K562 (cell line): ENCODE measurements at regions not wholly inside any gene's neighbourhood (a gene's known extent, or its start where the extent isn't known, plus 50 kb on each side); places are given as distances from the start of the nearest gene placed in this dataset.

ENCODE experiments used
- ATAC-seq: fragments of 200-7000 bp; cut with Tn5 transposase; 3 replicates; pipeline ENCODE4 v1.9.1; 2020; ENCODE audit warnings: moderate library complexity
- BruUV-seq: library from RNA; stranded (reverse); fragments of 400-500 nt; replicated peaks from 2 replicates; lab custom pipeline; 2021; lab: Mats Ljungman, UMichigan
- CTCF ChIA-PET: fragments of 300-600 bp; formaldehyde crosslinking; extraction: SDS; loops from one replicate; lab custom pipeline; 2021; ENCODE audit warnings: low intra/inter-chr PET ratio; lab: Yijun Ruan, JAX
- POLR2A ChIA-PET: fragments of 300-600, 350-650 bp; sonication (Branson Sonifier 250); formaldehyde crosslinking; extraction: SDS; loops from one replicate; lab custom pipeline; 2021; ENCODE audit warnings: antibody characterized with exemption, inconsistent platforms; lab: Yijun Ruan, JAX
- DNase-seq, 4 experiments: peaks; one replicate each; pipeline versions ENCODE4 v3.0.0 to v3.0.0-alpha.2; 2011 to 2018; ENCODE audit warnings: low spot score in 3 of 4, mixed read lengths in 3 of 4; ENCODE audit errors: extremely low read depth in 1 of 4
- FAIRE-seq: peaks from 2 replicates; lab custom pipeline; 2011; peaks lifted over from hg19 to GRCh38; lab: Jason Lieb, UNC
- H2AFZ ChIP-seq: 2 replicates; pipeline ENCODE4 v1.6.0; 2011; ENCODE audit warnings: low read depth, low read length, control low read depth, inconsistent platforms
- H3K27ac ChIP-seq: fragments of 200-600 bp; 3 replicates; pipeline ENCODE4 v1.8.0; 2011; ENCODE audit warnings: low read depth, mild to moderate bottlenecking, control low read depth, inconsistent platforms, low read length, moderate library complexity, mixed read lengths; ENCODE audit errors: extremely low read depth
- H3K27me3 ChIP-seq, 2 experiments: fragments of 300-600 bp in 1 of 2; 2 replicates in 1 of 2; 3 replicates in 1 of 2; pipeline versions ENCODE4 v1.6.0 to v1.8.0; 2011; ENCODE audit warnings: inconsistent platforms in 2 of 2, low read length in 2 of 2, mild to moderate bottlenecking in 1 of 2, mixed read lengths in 1 of 2, moderate library complexity in 1 of 2; ENCODE audit not compliant: control insufficient read depth in 2 of 2, insufficient read depth in 2 of 2
- H3K36me3 ChIP-seq: fragments of 300-600 bp; 3 replicates; pipeline ENCODE4 v1.8.0; 2011; ENCODE audit warnings: mild to moderate bottlenecking, low read length, inconsistent platforms; ENCODE audit not compliant: control insufficient read depth, insufficient read depth
- H3K4me1 ChIP-seq, 2 experiments: fragments of 200-600 bp in 1 of 2; replicated peaks in 1 of 2; 2 replicates in 1 of 2; 3 replicates in 1 of 2; pipeline versions ENCODE4 v1.5.1 to v1.8.0; 2011; ENCODE audit warnings: inconsistent platforms in 2 of 2, low read length in 2 of 2, mild to moderate bottlenecking in 1 of 2, mixed read lengths in 1 of 2, moderate library complexity in 1 of 2; ENCODE audit not compliant: control insufficient read depth in 2 of 2, insufficient read depth in 2 of 2
- H3K4me2 ChIP-seq: 2 replicates; pipeline ENCODE4 v1.6.1; 2011; ENCODE audit warnings: low read length, control low read depth, inconsistent platforms, mixed read lengths; ENCODE audit not compliant: insufficient read depth
- H3K4me3 ChIP-seq: fragments of 200-600 bp; sonication (generic), shearing (Covaris generic); 2 replicates; pipeline ENCODE4 v1.5.1; 2016; ENCODE audit warnings: control low read depth, inconsistent platforms
- H3K79me2 ChIP-seq: fragments of 200-600 bp; 3 replicates; pipeline ENCODE4 v1.8.0; 2011; ENCODE audit warnings: low read length, inconsistent platforms; ENCODE audit not compliant: control insufficient read depth, insufficient read depth
- H3K9ac ChIP-seq, 2 experiments: 2 replicates each; pipeline versions ENCODE4 v1.6.0 to v1.6.1; 2011; ENCODE audit warnings: low read depth in 2 of 2, low read length in 2 of 2, control low read depth in 1 of 2, inconsistent platforms in 1 of 2, mild to moderate bottlenecking in 1 of 2, mixed read lengths in 1 of 2; ENCODE audit not compliant: insufficient read depth in 1 of 2
- H3K9me1 ChIP-seq: one replicate; pipeline ENCODE4 v1.6.0; 2011; ENCODE audit warnings: inconsistent platforms, mild to moderate bottlenecking, low read length, moderate library complexity; ENCODE audit not compliant: control insufficient read depth, insufficient read depth
- H3K9me3 ChIP-seq: replicated peaks from 2 replicates; pipeline ENCODE4 v1.5.1; 2011; ENCODE audit warnings: low read depth, low read length, inconsistent platforms; ENCODE audit not compliant: control insufficient read depth, insufficient read depth
- H4K20me1 ChIP-seq: replicated peaks from 2 replicates; pipeline ENCODE4 v1.6.1; 2011; ENCODE audit warnings: low read length, inconsistent platforms, mixed read lengths; ENCODE audit not compliant: control insufficient read depth, insufficient read depth
- ARHGAP35 ChIP-seq: fragments of 450-650 bp; IDR thresholded peaks from 2 replicates; pipeline ENCODE4 v1.6.1; 2018; ENCODE audit not compliant: partially characterized antibody
- CHD4 ChIP-seq: fragments of 200-600 bp; sonication (generic); IDR thresholded peaks from 3 replicates; pipeline ENCODE4 v1.6.1; 2012; ENCODE audit warnings: low read depth, mild to moderate bottlenecking, mixed read lengths, low read length, inconsistent platforms; ENCODE audit not compliant: insufficient read depth, insufficient replicate concordance, poor library complexity, severe bottlenecking
- EHMT2 ChIP-seq: fragments of 450-650 bp; IDR thresholded peaks from 2 replicates; pipeline ENCODE4 v1.6.1; 2018; ENCODE audit warnings: antibody characterized with exemption
- ELF1 ChIP-seq: fragments of 200-800 bp; sonication (Bioruptor generic); IDR thresholded peaks from 2 replicates; pipeline ENCODE4 v1.6.1; 2016; ENCODE audit warnings: missing genetic modification characterization, missing compliant biosample characterization
- HMG20B ChIP-seq: fragments of 250-450 bp; sonication (Bioruptor Pico); IDR thresholded peaks from 2 replicates; pipeline ENCODE4 v1.5.0; 2021; ENCODE audit warnings: mild to moderate bottlenecking
- HSF4 ChIP-seq: fragments of 250-450 bp; sonication (Bioruptor Pico); IDR thresholded peaks from 2 replicates; pipeline ENCODE4 v2.1.2; 2022; ENCODE audit warnings: mild to moderate bottlenecking, moderate library complexity, borderline replicate concordance
- MTF1 ChIP-seq: fragments of 250-450 bp; sonication (Bioruptor Pico); IDR thresholded peaks from 2 replicates; pipeline ENCODE4 v1.9.0; 2021; ENCODE audit warnings: moderate library complexity, mild to moderate bottlenecking, inconsistent platforms, borderline replicate concordance
- NFE2 ChIP-seq: IDR thresholded peaks from 2 replicates; pipeline ENCODE4 v1.6.1; 2014; ENCODE audit warnings: antibody characterized with exemption, low read depth
- SNRNP70 ChIP-seq: fragments of 200-400 bp; formaldehyde crosslinking; optimal IDR thresholded peaks from 2 replicates; pipeline ENCODE3; 2017; ENCODE audit warnings: low read depth, low read length
- SRF ChIP-seq, 2 experiments: fragments of 250-450, 450-650 bp in 1 of 2; sonication (Bioruptor Pico) in 1 of 2; sonication (generic) in 1 of 2; formaldehyde crosslinking; IDR thresholded peaks; 2 replicates each; pipeline versions ENCODE4 v1.5.0 to v1.5.1; 2020 to 2022; ENCODE audit warnings: mild to moderate bottlenecking in 1 of 2, missing genetic modification reagents in 1 of 2
- ZBTB8A ChIP-seq: fragments of 450-650 bp; IDR thresholded peaks from 2 replicates; pipeline ENCODE4 v1.6.1; 2018; ENCODE audit warnings: mild to moderate bottlenecking, moderate library complexity; ENCODE audit not compliant: partially characterized antibody
- ZNF324 ChIP-seq: fragments of 250-450 bp; sonication (Bioruptor Pico); IDR thresholded peaks from 2 replicates; pipeline ENCODE4 v1.4.0; 2020; ENCODE audit warnings: mild to moderate bottlenecking
- ZNF41 ChIP-seq: fragments of 250-450 bp; sonication (Bioruptor Pico); conservative IDR thresholded peaks from 2 replicates; pipeline ENCODE4 v1.4.0; 2020; ENCODE audit warnings: mild to moderate bottlenecking
- ZNF639 ChIP-seq, 2 experiments: fragments of 200-800 bp in 1 of 2; sonication (Bioruptor generic) in 1 of 2; sonication (generic) in 1 of 2; formaldehyde crosslinking in 1 of 2; IDR thresholded peaks in 1 of 2; conservative IDR thresholded peaks in 1 of 2; 2 replicates each; pipeline versions ENCODE4 v1.5.0 to v1.6.1; 2016 to 2020; ENCODE audit warnings: missing compliant biosample characterization in 1 of 2, missing genetic modification characterization in 1 of 2, missing genetic modification reagents in 1 of 2
- ZNF778 ChIP-seq: fragments of 450-650 bp; formaldehyde crosslinking; IDR thresholded peaks from 2 replicates; pipeline ENCODE4 v1.4.0; 2020; ENCODE audit warnings: mild to moderate bottlenecking, moderate library complexity
- ZNF785 ChIP-seq: fragments of 250-450 bp; sonication (Bioruptor Pico); IDR thresholded peaks from 2 replicates; pipeline ENCODE4 v1.4.0; 2020; ENCODE audit warnings: mild to moderate bottlenecking
- WGBS: fragments of 100-300 bp; shearing (Covaris generic); methylation state at CpG from one replicate; pipeline ENCODE4 v1.1.6; 2016; ENCODE audit warnings: low coverage, mixed read lengths; ENCODE audit not compliant: insufficient coverage; ENCODE audit errors: missing lambda C conversion rate; 5-methylcytosine and 5-hydroxymethylcytosine counted together
- in situ Hi-C: fragments of 300-500 bp; cut with MboI; formaldehyde crosslinking; loops from 4 replicates; pipeline ENCODE4 v1.15.0; 2018; ENCODE audit warnings: inconsistent platforms, mixed read lengths
- intact Hi-C: fragments of 100-400 bp; cut with micrococcal nuclease; formaldehyde crosslinking; loops from 2 replicates; pipeline ENCODE4 v1.14.2; 2022
- TF ChIP-seq, protein P1 (sequence below): IDR thresholded peaks from 2 replicates; pipeline ENCODE4 v1.6.1; 2014; ENCODE audit warnings: antibody characterized with exemption

GRCh38 chr1:222331340-222331739, 216.6 kb downstream of the HHIPL2 start:
- DNase-seq = no peak
- no peak overlapping the region for H2AFZ ChIP-seq
- ChIA-PET POLR2A (no interaction called here), CTCF (no interaction called here)
- no peak overlapping the region for H3K4me3 ChIP-seq
- H3K27ac ChIP-seq = no peak overlapping the region
- 0% methylated on average over 1 of the region's 1 CpG for WGBS
- H3K9me3 ChIP-seq = no peaks in the 10 kb centered on the region
- H3K27me3 ChIP-seq = no peaks in the 10 kb centered on the region
- in situ Hi-C loops = no loop called here
- intact Hi-C loops = no loop called here
- no peaks in the 10 kb centered on the region for H4K20me1 ChIP-seq
- no peaks in the 10 kb centered on the region for H3K4me1 ChIP-seq
- H3K79me2 ChIP-seq = no peaks in the 10 kb centered on the region
- no peak overlapping the region for H3K9ac ChIP-seq
- TF ChIP-seq ZBTB8A = no peak
- no peak for TF ChIP-seq HSF4 (CRISPR knock-in tag)
- no peak for TF ChIP-seq ZNF778
- TF ChIP-seq ZNF639 (CRISPR knock-in tag; conservative IDR thresholded peaks at IDR 0.05 in 1 of 2, IDR thresholded peaks at IDR 0.05 in 1 of 2) = no peak
- no peak for TF ChIP-seq ZNF324
- TF ChIP-seq CHD4 = no peak
- no peak for TF ChIP-seq ELF1
- no peak for TF ChIP-seq HMG20B
- no peak for TF ChIP-seq ARHGAP35
- TF ChIP-seq, protein P1, sequence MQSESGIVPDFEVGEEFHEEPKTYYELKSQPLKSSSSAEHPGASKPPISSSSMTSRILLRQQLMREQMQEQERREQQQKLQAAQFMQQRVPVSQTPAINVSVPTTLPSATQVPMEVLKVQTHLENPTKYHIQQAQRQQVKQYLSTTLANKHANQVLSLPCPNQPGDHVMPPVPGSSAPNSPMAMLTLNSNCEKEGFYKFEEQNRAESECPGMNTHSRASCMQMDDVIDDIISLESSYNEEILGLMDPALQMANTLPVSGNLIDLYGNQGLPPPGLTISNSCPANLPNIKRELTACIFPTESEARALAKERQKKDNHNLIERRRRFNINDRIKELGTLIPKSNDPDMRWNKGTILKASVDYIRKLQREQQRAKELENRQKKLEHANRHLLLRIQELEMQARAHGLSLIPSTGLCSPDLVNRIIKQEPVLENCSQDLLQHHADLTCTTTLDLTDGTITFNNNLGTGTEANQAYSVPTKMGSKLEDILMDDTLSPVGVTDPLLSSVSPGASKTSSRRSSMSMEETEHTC = no peak
- TF ChIP-seq SRF (CRISPR knock-in tag; IDR thresholded peaks at IDR 0.05) = no peak
- TF ChIP-seq ZNF785 (CRISPR knock-in tag) = no peak
- no peak for TF ChIP-seq ZNF41
- no peak for TF ChIP-seq NFE2
- no peak for TF ChIP-seq EHMT2
- TF ChIP-seq MTF1 = no peak
- TF ChIP-seq SNRNP70 = no peak
- H3K36me3 ChIP-seq = no peaks in the 10 kb centered on the region
- FAIRE-seq = no peak
- no peak overlapping the region for H3K4me2 ChIP-seq
- no peak for ATAC-seq
- H3K9me1 ChIP-seq = no peaks in the 10 kb centered on the region
- no TSS peak for BruUV-seq
